Sigmoid colon (tissue), 6 donors: ENCODE measurements at regions not wholly inside any gene's neighbourhood (a gene's known extent, or its start where the extent isn't known, plus 50 kb on each side); places are given as distances from the start of the nearest gene placed in this dataset.

Experiments
- DNase-seq: peaks from one replicate; pipeline ENCODE4 v3.0.0-alpha.2; 2019
- H3K27ac ChIP-seq, 4 donors: fragments of 200-600 bp; sonication (generic); one replicate each; pipeline ENCODE4 v1.5.1; 2016 to 2019; ENCODE audit warnings: mild to moderate bottlenecking in 1 of 4
- H3K27me3 ChIP-seq, 3 donors: fragments of 200-600 bp; sonication (generic); one replicate each; pipeline ENCODE4 v1.5.1; 2019; ENCODE audit warnings: mild to moderate bottlenecking in 1 of 3
- H3K36me3 ChIP-seq, 4 donors: fragments of 200-600 bp; sonication (generic); one replicate each; pipeline ENCODE4 v1.5.1; 2016 to 2019
- H3K4me1 ChIP-seq, 4 donors: fragments of 200-600 bp; sonication (generic); one replicate each; pipeline ENCODE4 v1.5.1; 2017 to 2019
- H3K4me3 ChIP-seq, 4 donors: fragments of 200-600 bp; sonication (generic); one replicate each; pipeline ENCODE4 v1.5.1; 2017 to 2019; ENCODE audit warnings: mild to moderate bottlenecking in 2 of 4, moderate library complexity in 1 of 4
- H3K9me3 ChIP-seq, 4 donors: fragments of 200-600 bp in 3 of 4; sonication (generic) in 3 of 4; one replicate each; pipeline versions ENCODE4 v1.5.1 to v1.6.1; 2013 to 2019
- EP300 ChIP-seq, 4 donors: sonication (generic); formaldehyde crosslinking; IDR thresholded peaks; one replicate each; pipeline ENCODE4 v1.6.1; 2017; ENCODE audit warnings: antibody characterized with exemption in 4 of 4
- POLR2A ChIP-seq, 2 donors: fragments of 450-650 bp; IDR thresholded peaks; one replicate each; pipeline ENCODE4 v1.6.1; 2016; ENCODE audit warnings: antibody characterized with exemption in 2 of 2, mild to moderate bottlenecking in 2 of 2, moderate library complexity in 2 of 2
- POLR2AphosphoS5 ChIP-seq, 4 donors: sonication (generic); formaldehyde crosslinking; IDR thresholded peaks; one replicate each; pipeline ENCODE4 v1.6.1; 2017; ENCODE audit warnings: antibody characterized with exemption in 4 of 4
- WGBS, 2 donors: extraction: QIAGEN DNeasy Blood & Tissue Kit; methylation state at CpG; one replicate each; pipeline ENCODE4 v1.1.7; 2013; 5-methylcytosine and 5-hydroxymethylcytosine counted together
- intact Hi-C: fragments of 100-400 bp; cut with DNase I; formaldehyde crosslinking; loops from one replicate; pipeline ENCODE4 v1.15.1; 2023
- TF ChIP-seq, protein P1 (sequence below), 4 experiments: fragments of 450-650 bp in 3 of 4; fragments of 200-600 bp in 1 of 4; IDR thresholded peaks; one replicate each; pipeline ENCODE4 v1.5.1; 2016 to 2019; ENCODE audit warnings: antibody characterized with exemption in 4 of 4, mild to moderate bottlenecking in 3 of 4, moderate library complexity in 2 of 4
- donor health status: healthy with polysubstance abuse.
- donor health status: healthy.

DNA sequence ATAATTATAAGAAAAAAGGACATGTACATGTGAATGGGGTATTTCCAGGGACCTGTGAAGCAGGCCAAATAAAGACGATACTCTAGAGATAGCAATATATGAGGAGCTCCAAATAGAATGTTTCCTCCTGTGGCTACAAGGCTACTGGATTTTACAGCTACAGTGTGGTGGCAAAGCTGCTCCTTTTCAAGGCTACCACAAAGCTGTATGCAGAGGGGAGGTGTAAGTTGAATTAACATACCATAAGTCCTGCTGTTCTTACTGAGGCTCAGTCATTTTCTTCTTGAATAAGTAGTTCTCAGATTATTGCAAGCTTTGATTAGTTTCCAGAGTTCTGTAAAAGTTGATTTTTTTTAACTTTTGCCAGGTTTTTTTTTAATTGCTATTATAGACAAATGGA, 1184.6 kb upstream of the EPHA6 start:
- H3K4me1 ChIP-seq, result no peaks in the 10 kb centered on the region
- H3K4me3 ChIP-seq, result no peak overlapping the region
- DNase-seq, result no peak
- H3K36me3 ChIP-seq, result no peaks in the 10 kb centered on the region
- TF ChIP-seq EP300 (IDR thresholded peaks at IDR 0.05) (no peak), POLR2AphosphoS5 (IDR thresholded peaks at IDR 0.05) (no peak), POLR2A (IDR thresholded peaks at IDR 0.05) (no peak)
- TF ChIP-seq, protein P1, sequence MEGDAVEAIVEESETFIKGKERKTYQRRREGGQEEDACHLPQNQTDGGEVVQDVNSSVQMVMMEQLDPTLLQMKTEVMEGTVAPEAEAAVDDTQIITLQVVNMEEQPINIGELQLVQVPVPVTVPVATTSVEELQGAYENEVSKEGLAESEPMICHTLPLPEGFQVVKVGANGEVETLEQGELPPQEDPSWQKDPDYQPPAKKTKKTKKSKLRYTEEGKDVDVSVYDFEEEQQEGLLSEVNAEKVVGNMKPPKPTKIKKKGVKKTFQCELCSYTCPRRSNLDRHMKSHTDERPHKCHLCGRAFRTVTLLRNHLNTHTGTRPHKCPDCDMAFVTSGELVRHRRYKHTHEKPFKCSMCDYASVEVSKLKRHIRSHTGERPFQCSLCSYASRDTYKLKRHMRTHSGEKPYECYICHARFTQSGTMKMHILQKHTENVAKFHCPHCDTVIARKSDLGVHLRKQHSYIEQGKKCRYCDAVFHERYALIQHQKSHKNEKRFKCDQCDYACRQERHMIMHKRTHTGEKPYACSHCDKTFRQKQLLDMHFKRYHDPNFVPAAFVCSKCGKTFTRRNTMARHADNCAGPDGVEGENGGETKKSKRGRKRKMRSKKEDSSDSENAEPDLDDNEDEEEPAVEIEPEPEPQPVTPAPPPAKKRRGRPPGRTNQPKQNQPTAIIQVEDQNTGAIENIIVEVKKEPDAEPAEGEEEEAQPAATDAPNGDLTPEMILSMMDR (IDR thresholded peaks at IDR 0.05), result no peak
- 84 to 93% methylated on average over 1 of the region's 1 CpG for WGBS, 2 donors
- H3K27ac ChIP-seq, result no peak overlapping the region
- H3K9me3 ChIP-seq, result no peaks in the 10 kb centered on the region
- intact Hi-C loops, result no loop called here
- H3K27me3 ChIP-seq, result no peaks in the 10 kb centered on the region

DNA sequence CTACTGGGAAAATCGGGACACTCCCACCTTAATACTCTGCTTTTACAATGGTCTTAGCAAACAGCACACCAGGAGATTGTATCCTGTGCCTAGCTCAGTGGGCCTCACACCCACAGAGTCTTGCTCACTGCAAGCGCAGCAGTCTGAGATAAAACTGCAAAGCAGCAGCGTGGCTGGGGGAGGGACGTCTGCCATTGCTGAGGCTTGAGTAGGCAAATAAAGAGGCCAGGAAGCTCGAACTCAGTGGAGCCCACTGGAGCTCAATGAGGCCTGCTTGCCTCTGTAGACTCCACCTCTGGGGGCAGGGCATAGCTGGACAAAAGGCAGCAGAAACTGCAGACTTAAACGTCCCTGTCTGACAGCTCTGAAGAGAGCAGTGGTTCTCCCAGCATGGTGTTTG, 1169.1 kb upstream of the EPHA6 start:
- H3K9me3 ChIP-seq, result peaks cover 0 to 9% (median 0%) of the 10 kb centered on the region in 4 donors
- no peak overlapping the region for H3K27ac ChIP-seq
- H3K4me1 ChIP-seq, result no peaks in the 10 kb centered on the region
- no peak overlapping the region for H3K4me3 ChIP-seq
- WGBS, 2 donors, result 78 to 85% methylated on average over 6 of the region's 6 CpGs
- no peak for TF ChIP-seq POLR2A (IDR thresholded peaks at IDR 0.05)
- TF ChIP-seq, protein P1 (IDR thresholded peaks at IDR 0.05), result no peak
- TF ChIP-seq EP300 (IDR thresholded peaks at IDR 0.05), result no peak
- TF ChIP-seq POLR2AphosphoS5 (IDR thresholded peaks at IDR 0.05), result no peak
- intact Hi-C loops, result no loop called here
- H3K36me3 ChIP-seq, result no peaks in the 10 kb centered on the region
- no peaks in the 10 kb centered on the region for H3K27me3 ChIP-seq
- DNase-seq, result no peak

DNA sequence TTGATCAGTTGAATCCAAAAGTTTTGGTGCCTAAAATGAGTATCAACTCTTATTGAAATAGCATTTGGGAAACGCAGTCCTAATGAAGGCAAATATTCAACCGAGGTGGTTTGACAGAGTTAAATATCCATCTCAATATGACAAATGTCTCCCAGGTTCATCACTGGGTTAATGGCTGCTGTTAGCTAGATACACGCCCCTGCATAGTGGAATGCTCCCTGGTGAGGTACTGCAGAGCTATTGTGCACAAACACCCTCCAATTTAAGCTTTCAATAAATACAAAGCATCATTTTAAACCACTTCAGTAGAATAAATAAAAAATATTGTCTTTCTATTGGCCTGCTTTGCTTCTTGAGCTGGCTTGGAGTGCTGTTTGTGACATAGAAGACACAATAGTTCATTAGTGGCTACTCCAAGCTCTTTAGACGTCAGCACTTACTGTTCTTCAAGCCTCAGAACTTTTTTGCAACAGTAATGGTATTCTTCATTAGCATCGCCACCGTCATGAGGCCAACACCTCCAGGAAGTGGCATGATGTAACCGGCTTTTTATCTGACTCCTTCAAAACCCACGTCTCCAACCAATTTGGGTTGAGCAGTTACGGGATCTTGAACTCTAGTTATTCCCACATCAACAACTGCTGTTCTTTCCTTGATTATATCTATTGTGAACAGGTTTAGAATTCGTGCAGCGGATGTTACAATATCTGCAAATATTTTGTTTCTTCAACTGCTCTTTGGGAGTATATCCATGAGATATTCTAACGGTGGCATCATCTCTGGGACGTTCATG, 1159.6 kb upstream of the EPHA6 start:
- TF ChIP-seq, protein P1 (IDR thresholded peaks at IDR 0.05), result no peak
- no peak for TF ChIP-seq POLR2A (IDR thresholded peaks at IDR 0.05)
- TF ChIP-seq EP300 (IDR thresholded peaks at IDR 0.05), result no peak
- TF ChIP-seq POLR2AphosphoS5 (IDR thresholded peaks at IDR 0.05), result no peak
- Histone ChIP-seq H3K36me3 (no peaks in the 10 kb centered on the region), H3K4me3 (no peak overlapping the region), H3K27me3 (no peaks in the 10 kb centered on the region), H3K27ac (no peak overlapping the region), H3K9me3 (no peaks in the 10 kb centered on the region), H3K4me1 (no peaks in the 10 kb centered on the region)
- intact Hi-C loops, result no loop called here
- 86 to 87% methylated on average over 13 of the region's 13 CpGs for WGBS, 2 donors
- no peak for DNase-seq

DNA sequence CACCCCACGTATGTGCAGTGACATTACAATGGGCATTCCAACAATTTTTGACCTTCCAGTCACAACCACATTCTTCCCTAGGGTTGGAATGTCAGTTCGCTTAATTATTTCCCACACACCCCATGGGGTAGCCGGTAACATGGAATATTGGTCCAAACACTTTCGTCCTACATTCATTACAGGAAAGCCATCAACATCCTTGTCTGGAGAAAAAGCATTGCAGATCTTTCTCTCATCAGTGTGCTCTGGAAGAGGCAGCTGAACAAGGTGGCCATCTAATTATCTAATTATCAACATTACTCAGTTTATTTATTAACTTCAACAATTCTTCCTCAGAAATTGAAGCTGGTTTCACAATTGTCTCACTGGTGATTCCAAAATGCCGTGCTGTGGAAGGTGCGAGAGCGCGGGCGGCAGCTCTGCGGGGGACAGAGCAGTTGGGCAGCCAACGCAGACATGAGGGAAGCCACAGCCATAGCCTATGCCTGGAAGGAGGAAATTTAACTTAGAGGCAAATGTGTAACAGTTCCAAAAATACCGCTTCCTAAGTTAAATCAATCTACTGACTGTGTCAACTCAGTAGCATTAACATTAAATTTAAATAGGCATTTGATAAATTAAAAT, 1158.9 kb upstream of the EPHA6 start:
- WGBS, 2 donors, result 94 to 95% methylated on average over 12 of the region's 12 CpGs
- TF ChIP-seq EP300 (IDR thresholded peaks at IDR 0.05), result no peak
- TF ChIP-seq POLR2AphosphoS5 (IDR thresholded peaks at IDR 0.05), result no peak
- TF ChIP-seq, protein P1 (IDR thresholded peaks at IDR 0.05), result no peak
- TF ChIP-seq POLR2A (IDR thresholded peaks at IDR 0.05), result no peak
- no peaks in the 10 kb centered on the region for H3K9me3 ChIP-seq
- H3K27ac ChIP-seq, result no peak overlapping the region
- no peak for DNase-seq
- intact Hi-C loops, result no loop called here
- H3K36me3 ChIP-seq, result no peaks in the 10 kb centered on the region
- H3K27me3 ChIP-seq, result no peaks in the 10 kb centered on the region
- H3K4me1 ChIP-seq, result no peaks in the 10 kb centered on the region
- no peak overlapping the region for H3K4me3 ChIP-seq
